Cardiac fibroblast (primary cell): ENCODE measurements at regions not wholly inside any gene's neighbourhood (a gene's known extent, or its start where the extent isn't known, plus 50 kb on each side); places are given as distances from the start of the nearest gene placed in this dataset.

Experiments
- DNase-seq, 2 donors: peaks; one replicate each; pipeline versions ENCODE4 v3.0.0 to v3.0.0-alpha.2; 2010; ENCODE audit warnings: low read depth in 2 of 2
- H3K4me3 ChIP-seq, 2 donors: replicated peaks in 1 of 2; 1 replicate in 1 of 2; 2 replicates in 1 of 2; pipeline ENCODE4 v1.5.1; 2011; ENCODE audit warnings: low read depth in 2 of 2, low read length in 2 of 2, mild to moderate bottlenecking in 2 of 2, moderate library complexity in 1 of 2
- TF ChIP-seq, protein P1 (sequence below): IDR thresholded peaks from one replicate; pipeline ENCODE4 v1.5.1; 2011; ENCODE audit warnings: low read depth, mild to moderate bottlenecking, low read length, inconsistent platforms

- no peak for DNase-seq
- no peak overlapping the region for H3K4me3 ChIP-seq
- TF ChIP-seq, protein P1, sequence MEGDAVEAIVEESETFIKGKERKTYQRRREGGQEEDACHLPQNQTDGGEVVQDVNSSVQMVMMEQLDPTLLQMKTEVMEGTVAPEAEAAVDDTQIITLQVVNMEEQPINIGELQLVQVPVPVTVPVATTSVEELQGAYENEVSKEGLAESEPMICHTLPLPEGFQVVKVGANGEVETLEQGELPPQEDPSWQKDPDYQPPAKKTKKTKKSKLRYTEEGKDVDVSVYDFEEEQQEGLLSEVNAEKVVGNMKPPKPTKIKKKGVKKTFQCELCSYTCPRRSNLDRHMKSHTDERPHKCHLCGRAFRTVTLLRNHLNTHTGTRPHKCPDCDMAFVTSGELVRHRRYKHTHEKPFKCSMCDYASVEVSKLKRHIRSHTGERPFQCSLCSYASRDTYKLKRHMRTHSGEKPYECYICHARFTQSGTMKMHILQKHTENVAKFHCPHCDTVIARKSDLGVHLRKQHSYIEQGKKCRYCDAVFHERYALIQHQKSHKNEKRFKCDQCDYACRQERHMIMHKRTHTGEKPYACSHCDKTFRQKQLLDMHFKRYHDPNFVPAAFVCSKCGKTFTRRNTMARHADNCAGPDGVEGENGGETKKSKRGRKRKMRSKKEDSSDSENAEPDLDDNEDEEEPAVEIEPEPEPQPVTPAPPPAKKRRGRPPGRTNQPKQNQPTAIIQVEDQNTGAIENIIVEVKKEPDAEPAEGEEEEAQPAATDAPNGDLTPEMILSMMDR, result no peak
These were observed 328.6 kb upstream of the ARID1B start for GRCh38 chr6:156448579-156448978.

DNA sequence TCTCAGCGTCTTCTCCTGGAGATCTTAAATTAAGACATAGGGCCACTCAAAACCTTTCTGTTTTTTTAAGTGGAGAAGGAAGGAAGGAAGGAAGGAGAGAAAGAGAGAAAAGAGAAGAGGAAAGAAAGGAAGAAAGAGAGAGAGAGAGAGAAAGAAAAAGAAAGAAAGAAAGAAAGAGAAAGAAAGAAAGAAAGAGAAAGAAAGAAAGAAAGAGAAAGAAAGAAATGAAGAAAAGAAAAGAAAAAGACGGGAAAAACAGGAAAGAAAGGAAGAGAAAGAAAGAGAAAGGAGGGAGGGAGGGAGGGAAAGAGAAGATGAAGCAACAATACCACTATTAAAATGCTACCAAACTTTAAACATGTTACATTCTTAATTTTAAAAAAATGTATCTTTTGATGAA, 336.5 kb upstream of the ARID1B start:
- TF ChIP-seq, protein P1, result no peak
- no peak overlapping the region for H3K4me3 ChIP-seq
- no peak for DNase-seq

GRCh38 chr6:156438350-156438923, 338.7 kb upstream of the ARID1B start:
- DNase-seq, result no peak
- no peak overlapping the region for H3K4me3 ChIP-seq
- TF ChIP-seq, protein P1, result no peak

GRCh38 chr6:156437121-156437879, 339.9 kb upstream of the ARID1B start:
- no peak for DNase-seq
- TF ChIP-seq, protein P1, result no peak
- no peak overlapping the region for H3K4me3 ChIP-seq

DNA sequence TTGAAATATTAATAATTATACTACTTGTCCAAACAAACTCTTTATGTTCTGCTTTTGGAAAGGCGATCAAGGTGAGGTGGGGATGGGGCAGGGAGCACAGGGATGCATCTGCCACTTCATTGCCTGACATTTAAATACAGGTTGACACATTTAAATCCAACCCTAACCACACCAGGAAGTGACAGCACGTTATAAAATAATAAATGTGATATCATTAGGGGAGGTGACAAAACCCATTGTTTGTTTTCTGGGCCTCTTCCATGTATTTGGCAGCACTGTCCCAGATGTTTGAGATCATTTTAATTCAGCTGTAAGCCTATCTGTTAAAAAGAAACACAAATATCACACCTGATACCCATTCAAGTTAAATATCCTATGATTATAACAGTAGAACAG, 342.4 kb upstream of the ARID1B start:
- no peak overlapping the region for H3K4me3 ChIP-seq
- TF ChIP-seq, protein P1, result no peak
- no peak for DNase-seq

DNA sequence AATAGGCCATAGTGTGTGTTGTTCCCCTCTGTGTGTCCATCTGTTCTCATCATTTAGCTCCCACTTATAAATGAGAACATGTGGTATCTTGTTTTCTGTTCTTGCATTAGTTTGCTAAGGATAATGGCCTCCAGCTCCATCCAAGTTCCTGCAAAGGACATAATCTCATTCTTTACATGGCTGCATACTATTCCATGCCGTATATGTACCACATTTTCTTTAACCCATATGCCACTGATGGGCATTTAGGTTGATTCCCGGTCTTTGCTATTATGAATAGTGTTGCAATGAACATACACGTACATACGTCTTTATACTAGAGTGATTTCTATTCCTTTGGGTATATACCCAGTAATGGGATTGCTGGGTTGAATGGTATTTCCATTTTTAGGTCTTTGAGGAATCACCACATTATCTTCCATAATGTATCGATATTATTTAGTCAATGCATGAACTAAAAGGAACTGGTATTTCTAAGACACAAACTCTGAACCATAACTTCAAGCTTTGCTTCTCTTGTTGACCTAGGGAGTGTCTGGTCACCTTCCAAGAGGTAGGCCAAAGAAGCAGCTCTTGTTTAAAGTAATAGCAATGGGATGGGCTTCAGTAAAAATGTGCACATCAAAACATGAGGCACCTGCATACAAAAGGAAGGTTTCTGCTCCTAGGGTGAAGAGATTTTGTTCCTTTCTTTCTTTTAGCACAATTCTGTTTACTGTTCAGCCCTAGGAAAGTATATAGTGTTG, 343.0 kb upstream of the ARID1B start:
- no peak overlapping the region for H3K4me3 ChIP-seq
- no peak for DNase-seq
- TF ChIP-seq, protein P1, result no peak
